Spleen (tissue), 11 donors: ENCODE measurements at regions not wholly inside any gene's neighbourhood (a gene's known extent, or its start where the extent isn't known, plus 50 kb on each side); places are given as distances from the start of the nearest gene placed in this dataset.

Experiments used
- DNase-seq: peaks from one replicate; pipeline ENCODE4 v3.0.0-alpha.2; 2020
- H3K27ac ChIP-seq, 8 donors: fragments of 200-600 bp; sonication (generic) in 7 of 8; 1 replicate in 4 of 8; 2 replicates in 4 of 8; pipeline versions ENCODE4 v1.5.0 to v1.8.0; 2016 to 2021; ENCODE audit warnings: inconsistent platforms in 4 of 8, mild to moderate bottlenecking in 4 of 8, moderate library complexity in 1 of 8
- H3K27me3 ChIP-seq, 7 donors: fragments of 200-600 bp; sonication (generic) in 6 of 7; replicated peaks in 1 of 7; 1 replicate in 4 of 7; 2 replicates in 3 of 7; pipeline versions ENCODE4 v1.5.0 to v1.8.0; 2016 to 2021; ENCODE audit warnings: inconsistent platforms in 3 of 7, mild to moderate bottlenecking in 1 of 7
- H3K36me3 ChIP-seq, 6 donors: fragments of 200-600 bp; sonication (generic) in 5 of 6; 1 replicate in 4 of 6; 2 replicates in 2 of 6; pipeline versions ENCODE4 v1.5.0 to v1.8.0; 2016 to 2021; ENCODE audit warnings: inconsistent platforms in 2 of 6
- H3K4me1 ChIP-seq, 6 donors: fragments of 200-600 bp; sonication (generic) in 5 of 6; 1 replicate in 3 of 6; 2 replicates in 3 of 6; pipeline versions ENCODE4 v1.5.0 to v1.8.0; 2016 to 2021; ENCODE audit warnings: inconsistent platforms in 3 of 6
- H3K4me3 ChIP-seq, 8 donors: fragments of 200-600 bp; sonication (generic) in 7 of 8; 1 replicate in 4 of 8; 2 replicates in 4 of 8; pipeline versions ENCODE4 v1.5.0 to v1.8.0; 2016 to 2021; ENCODE audit warnings: inconsistent platforms in 4 of 8, mild to moderate bottlenecking in 4 of 8, moderate library complexity in 2 of 8
- H3K9me3 ChIP-seq, 8 donors: fragments of 200-600 bp; sonication (generic) in 7 of 8; 1 replicate in 4 of 8; 2 replicates in 4 of 8; pipeline versions ENCODE4 v1.5.0 to v1.8.0; 2016 to 2021; ENCODE audit warnings: inconsistent platforms in 4 of 8
- POLR2A ChIP-seq, 3 donors: fragments of 450-650 bp; IDR thresholded peaks; one replicate each; pipeline ENCODE4 v1.5.1; 2017; ENCODE audit warnings: antibody characterized with exemption in 3 of 3, mild to moderate bottlenecking in 1 of 3
- POLR2AphosphoS5 ChIP-seq, 3 donors: sonication (generic); formaldehyde crosslinking; IDR thresholded peaks; one replicate each; pipeline ENCODE4 v1.5.1; 2017; ENCODE audit warnings: antibody characterized with exemption in 3 of 3
- WGBS, 5 donors: extraction: QIAGEN DNeasy Blood & Tissue Kit in 3 of 5; methylation state at CpG; one replicate each; pipeline versions ENCODE4 v1.1.5 to v1.1.7; 2013 to 2018; 5-methylcytosine and 5-hydroxymethylcytosine counted together
- intact Hi-C: fragments of 100-400 bp; cut with DNase I; formaldehyde crosslinking; loops from one replicate; pipeline ENCODE4 v1.15.0; 2023; ENCODE audit warnings: low total_unique reads
- TF ChIP-seq, protein P1 (sequence below), 11 experiments: fragments of 200-600 bp in 7 of 11; fragments of 450-650 bp in 4 of 11; sonication (generic) in 4 of 11; IDR thresholded peaks in 8 of 11; conservative IDR thresholded peaks in 3 of 11; 1 replicate in 7 of 11; 2 replicates in 4 of 11; pipeline versions ENCODE4 v1.4.0 to v1.8.0; 2016 to 2021; ENCODE audit warnings: antibody characterized with exemption in 11 of 11, inconsistent platforms in 4 of 11, mild to moderate bottlenecking in 1 of 11
- donor health status: healthy with polysubstance abuse.
- donor health status: DM: no; HTN: no; CAD: no; lungs with moderate emphysema.
- donor health status: DM: no; HTN: no; CAD: no.
- donor health status: Bipolar disorder and iron deficiency.
- donor health status: healthy.
- donor health status: DM: no; HTN: no; CAD: no.
- donor health status: DM: yes; HTN: yes; CAD: no.

GRCh38 chr3:164418414-164418813 lies 659.9 kb downstream of the SI start:
- intact Hi-C loops, result no loop called here
- no peaks in the 10 kb centered on the region for H3K4me1 ChIP-seq
- TF ChIP-seq POLR2A (IDR thresholded peaks at IDR 0.05), result no peak
- TF ChIP-seq, protein P1, sequence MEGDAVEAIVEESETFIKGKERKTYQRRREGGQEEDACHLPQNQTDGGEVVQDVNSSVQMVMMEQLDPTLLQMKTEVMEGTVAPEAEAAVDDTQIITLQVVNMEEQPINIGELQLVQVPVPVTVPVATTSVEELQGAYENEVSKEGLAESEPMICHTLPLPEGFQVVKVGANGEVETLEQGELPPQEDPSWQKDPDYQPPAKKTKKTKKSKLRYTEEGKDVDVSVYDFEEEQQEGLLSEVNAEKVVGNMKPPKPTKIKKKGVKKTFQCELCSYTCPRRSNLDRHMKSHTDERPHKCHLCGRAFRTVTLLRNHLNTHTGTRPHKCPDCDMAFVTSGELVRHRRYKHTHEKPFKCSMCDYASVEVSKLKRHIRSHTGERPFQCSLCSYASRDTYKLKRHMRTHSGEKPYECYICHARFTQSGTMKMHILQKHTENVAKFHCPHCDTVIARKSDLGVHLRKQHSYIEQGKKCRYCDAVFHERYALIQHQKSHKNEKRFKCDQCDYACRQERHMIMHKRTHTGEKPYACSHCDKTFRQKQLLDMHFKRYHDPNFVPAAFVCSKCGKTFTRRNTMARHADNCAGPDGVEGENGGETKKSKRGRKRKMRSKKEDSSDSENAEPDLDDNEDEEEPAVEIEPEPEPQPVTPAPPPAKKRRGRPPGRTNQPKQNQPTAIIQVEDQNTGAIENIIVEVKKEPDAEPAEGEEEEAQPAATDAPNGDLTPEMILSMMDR (IDR thresholded peaks at IDR 0.05 in 8 of 11, conservative IDR thresholded peaks at IDR 0.05 in 3 of 11), result no peak
- TF ChIP-seq POLR2AphosphoS5 (IDR thresholded peaks at IDR 0.05), result no peak
- no peaks in the 10 kb centered on the region for H3K27me3 ChIP-seq
- no peaks in the 10 kb centered on the region for H3K9me3 ChIP-seq
- H3K36me3 ChIP-seq, result no peaks in the 10 kb centered on the region
- no peak for DNase-seq
- no peak overlapping the region for H3K27ac ChIP-seq
- WGBS, 5 donors, result 19 to 46% (median 39%) methylated on average over 1 of the region's 1 CpG
- H3K4me3 ChIP-seq, result no peak overlapping the region

GRCh38 chr3:164417955-164418354 lies 660.3 kb downstream of the SI start:
- TF ChIP-seq POLR2A (IDR thresholded peaks at IDR 0.05), result no peak
- TF ChIP-seq, protein P1 (IDR thresholded peaks at IDR 0.05 in 8 of 11, conservative IDR thresholded peaks at IDR 0.05 in 3 of 11), result no peak
- no peak for TF ChIP-seq POLR2AphosphoS5 (IDR thresholded peaks at IDR 0.05)
- Histone ChIP-seq H3K27me3 (no peaks in the 10 kb centered on the region), H3K36me3 (no peaks in the 10 kb centered on the region), H3K4me1 (no peaks in the 10 kb centered on the region), H3K27ac (no peak overlapping the region), H3K4me3 (no peak overlapping the region), H3K9me3 (peaks cover 0 to 3% (median 0%) of the 10 kb centered on the region in 8 donors)
- intact Hi-C loops, result no loop called here
- no peak for DNase-seq

DNA sequence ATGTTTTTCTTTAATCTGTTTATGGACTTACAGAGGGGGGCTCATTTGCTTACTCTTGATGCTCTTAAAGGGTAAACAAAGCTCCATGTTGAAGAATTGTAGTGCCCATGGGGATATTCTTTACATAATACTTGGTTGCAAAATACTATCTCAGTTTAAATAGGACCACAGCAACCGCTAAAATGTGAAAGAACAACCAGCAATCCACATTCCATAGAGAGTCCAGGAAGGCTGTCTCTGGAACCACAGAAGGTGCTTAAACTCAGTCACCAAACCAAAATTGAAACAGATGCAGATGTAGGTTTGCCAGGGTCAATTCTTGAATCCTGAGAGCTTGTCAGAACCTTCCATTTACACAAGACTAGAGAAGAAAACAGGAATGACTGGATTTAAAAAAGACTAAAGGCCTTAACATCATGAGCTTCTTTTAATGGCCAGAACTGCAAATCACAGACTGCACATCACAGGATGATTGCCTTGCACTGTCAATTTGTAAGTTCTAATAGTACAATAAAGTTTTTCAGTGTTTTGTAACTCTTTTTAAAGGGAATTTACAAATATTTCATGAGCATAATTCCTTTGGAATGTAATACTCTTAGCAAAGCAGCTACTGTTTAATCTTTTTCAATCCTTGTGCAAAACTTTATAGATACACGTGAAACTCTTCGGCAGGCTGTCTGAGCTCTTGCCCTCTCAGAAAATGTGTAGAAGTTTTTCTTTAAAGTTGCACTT lies 661.6 kb downstream of the SI start:
- no peaks in the 10 kb centered on the region for H3K4me1 ChIP-seq
- TF ChIP-seq POLR2AphosphoS5 (IDR thresholded peaks at IDR 0.05) (no peak), POLR2A (IDR thresholded peaks at IDR 0.05) (no peak)
- TF ChIP-seq, protein P1 (IDR thresholded peaks at IDR 0.05 in 8 of 11, conservative IDR thresholded peaks at IDR 0.05 in 3 of 11), result no peak
- no peak for DNase-seq
- WGBS, 5 donors, result 69 to 75% (median 73%) methylated on average over 3 of the region's 3 CpGs
- H3K27ac ChIP-seq, result no peak overlapping the region
- peaks cover 0 to 11% (median 0%) of the 10 kb centered on the region in 8 donors for H3K9me3 ChIP-seq
- no peak overlapping the region for H3K4me3 ChIP-seq
- no peaks in the 10 kb centered on the region for H3K36me3 ChIP-seq
- intact Hi-C loops, result no loop called here
- H3K27me3 ChIP-seq, result no peaks in the 10 kb centered on the region

- no peak for DNase-seq
- 74 to 86% (median 82%) methylated on average over 1 of the region's 1 CpG for WGBS, 5 donors
- Histone ChIP-seq H3K27ac (no peak overlapping the region), H3K4me3 (no peak overlapping the region), H3K27me3 (no peaks in the 10 kb centered on the region), H3K4me1 (no peaks in the 10 kb centered on the region), H3K36me3 (no peaks in the 10 kb centered on the region), H3K9me3 (peaks cover 0 to 14% (median 0%) of the 10 kb centered on the region in 8 donors)
- intact Hi-C loops, result no loop called here
- TF ChIP-seq, protein P1 (IDR thresholded peaks at IDR 0.05 in 8 of 11, conservative IDR thresholded peaks at IDR 0.05 in 3 of 11), result no peak
- TF ChIP-seq POLR2AphosphoS5 (IDR thresholded peaks at IDR 0.05) (no peak), POLR2A (IDR thresholded peaks at IDR 0.05) (no peak)
Observed at GRCh38 chr3:164408326-164408725, 670.0 kb downstream of the SI start.
